ENCODE measurements at regions not wholly inside any gene's neighbourhood (a gene's known extent, or its start where the extent isn't known, plus 50 kb on each side); places are given as distances from the start of the nearest gene placed in this dataset.

DNA sequence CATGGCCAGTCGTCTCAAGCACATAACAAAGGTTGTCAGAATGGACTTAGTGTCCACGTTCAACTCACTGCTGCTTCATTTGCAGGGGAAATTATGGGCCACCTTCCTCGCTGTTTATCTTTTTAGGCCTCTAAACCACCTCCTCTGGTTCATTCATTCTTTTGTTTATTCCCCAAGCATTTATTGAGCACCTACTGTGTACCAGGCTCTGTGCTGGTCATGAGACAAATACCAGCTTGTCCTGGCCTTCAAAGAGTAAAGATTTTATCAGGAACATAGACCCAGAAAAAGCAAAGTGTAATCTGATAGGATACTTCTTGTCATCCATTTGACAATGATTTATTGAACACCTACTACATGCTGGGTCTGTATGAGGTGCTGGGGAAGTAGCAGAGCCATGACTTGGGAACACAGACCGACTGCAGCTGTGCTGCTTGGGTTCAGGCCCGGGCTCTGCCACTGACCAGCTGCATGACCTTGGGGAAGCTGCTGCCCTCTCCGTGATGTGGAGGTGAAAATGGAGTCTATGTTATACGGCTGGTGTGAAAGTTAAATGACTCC, 63.4 kb upstream of the SLC6A6 start:
- no peak for DNase-seq

- no peak for DNase-seq
Measured at GRCh38 chr3:14340960-14341708, 61.3 kb upstream of the SLC6A6 start.

GRCh38 chr3:14343338-14344112, 58.9 kb upstream of the SLC6A6 start:
- DNase-seq, result no peak

DNA sequence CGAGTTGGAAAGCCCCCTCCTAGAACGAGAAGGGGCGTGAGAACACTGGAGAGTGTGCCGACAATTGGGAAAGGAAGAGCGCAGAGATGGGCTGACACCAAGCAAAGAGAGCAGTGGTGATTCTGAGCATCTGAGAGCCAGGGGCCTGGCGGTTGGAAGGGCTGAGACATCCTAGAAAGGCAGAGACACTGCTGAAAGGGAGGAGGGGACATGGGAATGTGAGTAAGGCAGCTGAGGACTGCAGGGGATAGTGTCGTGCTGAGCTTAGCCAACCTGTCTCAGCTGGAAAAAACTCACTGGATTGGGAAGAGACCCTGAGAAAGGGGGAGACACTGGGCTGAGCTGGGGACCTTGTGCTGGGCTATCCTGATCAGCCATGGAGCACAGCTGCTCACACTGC, 58.1 kb upstream of the SLC6A6 start:
- no peak for DNase-seq

DNA sequence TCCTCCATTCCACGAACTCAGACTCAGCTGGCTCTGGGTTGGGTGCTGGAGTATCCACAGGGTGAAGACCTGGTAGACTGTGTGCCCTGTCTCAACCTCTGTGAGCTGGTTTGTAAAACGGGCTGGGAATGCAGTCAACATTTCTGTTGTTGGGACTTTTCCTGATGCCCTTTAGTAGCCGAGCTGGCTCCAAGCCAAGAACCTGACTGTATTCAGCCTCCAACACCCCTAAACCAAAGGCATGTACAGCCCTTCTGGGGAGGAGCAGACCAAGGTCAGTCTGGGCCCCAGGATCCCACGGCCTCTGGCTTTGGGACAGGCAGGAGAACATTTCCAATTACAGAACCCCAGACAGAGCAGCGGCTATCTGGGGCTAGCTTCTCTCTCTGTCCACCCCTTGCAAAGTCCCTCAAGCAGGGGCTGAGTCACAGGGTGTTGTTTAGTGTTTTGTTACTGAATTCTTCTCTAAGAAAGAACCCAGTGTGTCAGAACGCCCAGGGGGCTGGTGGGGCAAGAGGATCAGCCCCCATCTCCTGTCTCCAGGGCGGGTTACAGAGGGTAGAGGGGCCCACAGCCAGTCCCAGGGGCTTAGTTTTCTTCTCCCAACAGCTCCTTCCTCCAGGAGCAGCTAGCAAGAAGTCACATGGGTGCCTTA, 56.8 kb upstream of the SLC6A6 start:
- DNase-seq, result no peak

GRCh38 chr3:14346191-14346590, 56.2 kb upstream of the SLC6A6 start:
- no peak for DNase-seq

GRCh38 chr3:14346642-14347041, 55.8 kb upstream of the SLC6A6 start:
- no peak for DNase-seq

DNA sequence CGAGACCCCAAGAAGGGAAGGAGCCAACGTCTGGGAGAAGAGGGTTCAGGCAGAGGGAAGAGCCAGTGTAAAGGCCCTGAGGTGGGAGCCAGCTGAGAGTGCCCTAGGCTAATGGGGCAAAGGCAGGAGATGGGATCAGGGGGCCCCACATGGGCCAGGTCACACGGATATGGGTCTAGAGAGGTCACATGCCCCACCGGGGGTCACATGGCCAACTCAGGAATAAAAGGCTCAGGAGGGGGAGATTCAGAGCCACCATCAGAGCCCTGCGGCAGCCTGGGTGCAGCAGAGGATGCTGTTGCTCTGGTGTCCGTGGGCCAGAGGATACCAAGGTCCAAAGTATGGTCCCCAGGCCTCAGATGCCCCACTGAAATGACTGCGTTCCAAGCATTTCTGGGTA, 55.3 kb upstream of the SLC6A6 start:
- no peak for DNase-seq

- DNase-seq, result no peak
Measured at GRCh38 chr3:14351617-14352001, 50.8 kb upstream of the SLC6A6 start.

DNA sequence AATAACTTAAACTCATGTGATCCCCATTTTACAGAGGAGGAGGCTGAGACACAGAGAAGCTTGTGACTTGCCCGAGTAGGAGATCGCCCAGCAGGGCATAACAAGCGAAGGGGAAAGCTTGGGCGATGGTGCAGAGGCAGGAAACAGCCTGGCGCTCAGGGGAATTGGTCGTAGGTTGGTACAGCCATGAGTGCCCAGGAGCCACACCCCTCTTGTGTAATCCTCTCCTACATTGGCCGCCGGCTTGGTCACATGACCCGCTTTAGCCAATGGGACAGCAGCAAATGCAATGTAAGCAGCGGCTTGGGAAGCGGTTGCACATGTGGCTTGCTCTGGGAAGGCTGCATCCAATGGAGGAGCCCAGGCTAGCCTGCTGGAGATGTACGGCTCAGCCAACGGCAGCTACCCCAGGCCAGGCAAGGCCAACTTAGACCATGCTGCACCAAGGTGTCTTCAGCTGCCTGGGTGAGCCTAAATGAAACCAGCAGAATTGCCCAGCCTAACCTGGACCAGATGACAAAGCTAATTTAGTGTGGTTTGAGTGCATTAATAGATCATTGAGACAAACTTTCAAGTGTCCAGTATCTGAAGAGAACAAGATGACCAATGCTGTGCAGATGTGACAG, 50.3 kb upstream of the SLC6A6 start:
- DNase-seq, result peak; percentile 33

Data from activated CD4-positive, alpha-beta T cell treated with anti-CD3 and anti-CD28 coated beads, Interleukin-2, Interleukin-6, amounts not matched to agents 100 ng/mL and 50 ng/mL, durations not matched to agents 16 hours and 8 hours (primary cell).